ENCODE measurements at regions not wholly inside any gene's neighbourhood (a gene's known extent, or its start where the extent isn't known, plus 50 kb on each side); places are given as distances from the start of the nearest gene placed in this dataset.

DNA sequence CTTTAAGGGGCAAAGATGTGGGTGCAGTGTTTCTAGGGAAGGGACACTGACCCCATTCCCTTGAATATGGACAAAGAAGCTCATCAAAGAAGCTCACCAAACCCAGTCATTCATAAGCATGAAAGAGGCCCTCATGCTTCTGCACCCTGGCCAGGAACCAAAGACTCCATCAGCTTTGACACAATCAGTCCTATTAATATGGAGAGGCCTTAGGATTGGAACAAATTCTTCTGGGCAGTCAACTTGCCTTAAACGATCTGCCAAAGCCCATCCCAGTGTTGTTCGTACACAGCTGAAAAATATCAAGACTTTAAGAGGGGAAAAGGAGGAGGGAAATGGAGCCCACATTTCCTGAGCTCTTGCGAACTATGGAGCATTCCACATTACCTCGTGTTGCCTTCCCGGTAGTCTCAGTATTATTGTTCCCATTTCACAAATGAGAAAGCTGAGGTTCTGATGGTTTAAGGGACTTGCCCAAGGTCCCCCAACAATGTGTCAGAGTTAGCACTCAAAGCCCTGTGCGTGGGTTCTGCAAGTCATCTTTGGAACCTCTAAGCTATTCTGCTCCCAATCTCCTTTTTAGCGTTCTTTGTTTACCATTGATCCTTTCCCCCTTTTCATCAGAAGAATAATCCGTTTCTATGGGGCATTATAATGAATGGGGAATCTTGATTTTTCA is 161.9 kb downstream of the ZBTB18 start:
- no peaks in the 10 kb centered on the region for H3F3A ChIP-seq (ENCODE audit: low read length, unreplicated experiment)
- no peaks in the 10 kb centered on the region for H3K36me3 ChIP-seq (ENCODE audit: low read depth, low read length)
- no peak overlapping the region for H3K4me2 ChIP-seq (ENCODE audit: low read length)
- H3K4me1 ChIP-seq (ENCODE audit: insufficient read depth, low read length) = peaks cover 28% of the 10 kb centered on the region
- no peak for ATAC-seq
- H3K9me2 ChIP-seq (replicated peaks; ENCODE audit: low read length) = no peaks in the 10 kb centered on the region
- ChIA-PET POLR2A (ENCODE audit: unreplicated experiment) (interaction anchor here (0.7 kb wide), 1 partner anchor 79 kb away, joined by 3 read pairs; no protein-coding TSS in a partner anchor), CTCF (no interaction called here)
- H4K20me1 ChIP-seq (ENCODE audit: low read length) = no peaks in the 10 kb centered on the region
- no peak for DNase-seq
- H2AFZ ChIP-seq (ENCODE audit: low read length) = no peak overlapping the region
- H3K4me3 ChIP-seq (ENCODE audit: low read length) = no peak overlapping the region
- no peaks in the 10 kb centered on the region for H3K27me3 ChIP-seq (ENCODE audit: low read length)
- no peaks in the 10 kb centered on the region for H3K9me3 ChIP-seq (ENCODE audit: low read length)
- intact Hi-C loops (cut with micrococcal nuclease) = loop anchor here (5.0 kb wide), 2 partner anchors 136 to 166 kb away; no protein-coding TSS in a partner anchor
- no TSS peak for BruUV-seq (replicated peaks)
- H3K9ac ChIP-seq (ENCODE audit: low read length) = no peak overlapping the region
- TF ChIP-seq, protein P1, sequence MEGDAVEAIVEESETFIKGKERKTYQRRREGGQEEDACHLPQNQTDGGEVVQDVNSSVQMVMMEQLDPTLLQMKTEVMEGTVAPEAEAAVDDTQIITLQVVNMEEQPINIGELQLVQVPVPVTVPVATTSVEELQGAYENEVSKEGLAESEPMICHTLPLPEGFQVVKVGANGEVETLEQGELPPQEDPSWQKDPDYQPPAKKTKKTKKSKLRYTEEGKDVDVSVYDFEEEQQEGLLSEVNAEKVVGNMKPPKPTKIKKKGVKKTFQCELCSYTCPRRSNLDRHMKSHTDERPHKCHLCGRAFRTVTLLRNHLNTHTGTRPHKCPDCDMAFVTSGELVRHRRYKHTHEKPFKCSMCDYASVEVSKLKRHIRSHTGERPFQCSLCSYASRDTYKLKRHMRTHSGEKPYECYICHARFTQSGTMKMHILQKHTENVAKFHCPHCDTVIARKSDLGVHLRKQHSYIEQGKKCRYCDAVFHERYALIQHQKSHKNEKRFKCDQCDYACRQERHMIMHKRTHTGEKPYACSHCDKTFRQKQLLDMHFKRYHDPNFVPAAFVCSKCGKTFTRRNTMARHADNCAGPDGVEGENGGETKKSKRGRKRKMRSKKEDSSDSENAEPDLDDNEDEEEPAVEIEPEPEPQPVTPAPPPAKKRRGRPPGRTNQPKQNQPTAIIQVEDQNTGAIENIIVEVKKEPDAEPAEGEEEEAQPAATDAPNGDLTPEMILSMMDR (conservative IDR thresholded peaks at IDR 0.05; ENCODE audit: low read depth, low read length) = no peak
- TF ChIP-seq EZH2phosphoT487 (IDR thresholded peaks at IDR 0.05; ENCODE audit: borderline replicate concordance, low read length) (no peak), EZH2 (IDR thresholded peaks at IDR 0.05; ENCODE audit: low read length, unreplicated experiment) (no peak)
- H3K27ac ChIP-seq (ENCODE audit: low read length) = no peak overlapping the region
- H3K79me2 ChIP-seq (ENCODE audit: low read length) = no peaks in the 10 kb centered on the region

DNA sequence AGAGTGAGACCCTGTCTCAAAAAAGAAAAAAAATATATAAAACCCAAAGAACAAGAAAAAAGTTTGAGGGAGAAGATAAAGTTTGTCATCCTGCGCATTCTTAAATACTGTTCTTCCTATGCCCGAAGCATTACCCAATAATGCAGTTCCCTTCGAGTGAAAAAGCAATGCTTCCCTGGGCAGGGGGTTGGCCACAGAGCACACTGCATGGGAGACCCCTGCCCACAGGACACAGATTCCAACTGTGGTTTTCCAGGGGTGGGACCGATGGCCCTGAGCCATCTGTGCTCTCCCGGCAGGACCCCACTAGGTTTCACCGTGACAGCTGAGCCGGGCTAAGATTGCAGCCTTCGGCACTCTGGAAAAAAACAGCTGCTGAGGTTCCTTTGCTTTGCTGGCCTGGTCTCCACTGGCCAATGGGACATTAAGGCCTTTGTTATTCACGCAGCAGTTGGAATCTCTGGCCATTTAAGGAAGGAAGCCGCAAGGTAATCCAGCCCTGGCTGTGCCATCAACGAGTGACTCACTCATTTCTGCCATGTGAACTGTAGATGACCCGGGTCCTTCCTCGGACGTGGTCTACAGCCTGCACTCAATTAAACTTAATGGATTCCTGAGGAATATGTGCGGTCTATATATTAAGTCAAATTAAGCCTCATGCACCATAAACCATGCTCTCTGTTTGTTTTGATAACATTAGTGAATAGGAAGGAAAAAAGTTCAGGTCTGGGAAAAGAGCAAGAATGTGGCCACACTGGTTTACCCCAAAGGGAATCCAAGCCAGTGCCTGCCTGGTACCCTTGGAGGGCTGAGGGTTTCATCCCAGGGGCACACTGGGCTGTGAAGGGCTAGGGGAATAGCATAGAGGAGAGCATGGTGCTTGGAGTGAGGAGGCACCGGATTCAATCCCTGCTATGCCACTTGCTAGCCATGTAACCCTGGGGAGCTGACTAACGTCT is 163.2 kb downstream of the ZBTB18 start:
- peak overlapping the region; percentile 4; the same call in 1 of the 2 replicates for H3K4me2 ChIP-seq (ENCODE audit: low read length)
- H3K9me3 ChIP-seq (ENCODE audit: low read length) = no peaks in the 10 kb centered on the region
- no peaks in the 10 kb centered on the region for H3F3A ChIP-seq (ENCODE audit: low read length, unreplicated experiment)
- DNase-seq (peak; percentile 90), ATAC-seq (peak; percentile 50)
- no peaks in the 10 kb centered on the region for H4K20me1 ChIP-seq (ENCODE audit: low read length)
- no peaks in the 10 kb centered on the region for H3K9me2 ChIP-seq (replicated peaks; ENCODE audit: low read length)
- H3K4me3 ChIP-seq (ENCODE audit: low read length) = no peak overlapping the region
- no TSS peak for BruUV-seq (replicated peaks)
- H3K27me3 ChIP-seq (ENCODE audit: low read length) = no peaks in the 10 kb centered on the region
- TF ChIP-seq EZH2phosphoT487 (IDR thresholded peaks at IDR 0.05; ENCODE audit: borderline replicate concordance, low read length) = no peak
- no peak for TF ChIP-seq EZH2 (IDR thresholded peaks at IDR 0.05; ENCODE audit: low read length, unreplicated experiment)
- TF ChIP-seq, protein P1 (conservative IDR thresholded peaks at IDR 0.05; ENCODE audit: low read depth, low read length) = no peak
- ChIA-PET CTCF (no interaction called here), POLR2A (ENCODE audit: unreplicated experiment) (no interaction called here)
- intact Hi-C loops (cut with micrococcal nuclease) = loop anchor here (5.0 kb wide), 2 partner anchors 137 to 167 kb away; no protein-coding TSS in a partner anchor
- no peaks in the 10 kb centered on the region for H3K79me2 ChIP-seq (ENCODE audit: low read length)
- peak overlapping the region; percentile 45 for H3K27ac ChIP-seq (ENCODE audit: low read length)
- H3K36me3 ChIP-seq (ENCODE audit: low read depth, low read length) = no peaks in the 10 kb centered on the region
- peak overlapping the region; percentile 47; the same call in 1 of the 2 replicates for H2AFZ ChIP-seq (ENCODE audit: low read length)
- H3K4me1 ChIP-seq (ENCODE audit: insufficient read depth, low read length) = peaks cover 25% of the 10 kb centered on the region
- no peak overlapping the region for H3K9ac ChIP-seq (ENCODE audit: low read length)

Measured in PC-3 (cell line).